A673 (cell line): ENCODE measurements at regions not wholly inside any gene's neighbourhood (a gene's known extent, or its start where the extent isn't known, plus 50 kb on each side); places are given as distances from the start of the nearest gene placed in this dataset.

Experiments used
- BruUV-seq: library from RNA; stranded (reverse); fragments of 400-500 nt; replicated peaks from 2 replicates; lab custom pipeline; 2021; lab: Mats Ljungman, UMichigan
- CTCF ChIA-PET: fragments of 300-600 bp; sonication (Branson Sonifier 250); formaldehyde crosslinking; loops from one replicate; lab custom pipeline; 2022; ENCODE audit warnings: antibody characterized with exemption; lab: Charles Lee
- POLR2A ChIA-PET: fragments of 300-600 bp; sonication (Branson Sonifier 250); formaldehyde crosslinking; loops from one replicate; lab custom pipeline; 2022; ENCODE audit warnings: antibody characterized with exemption; ENCODE audit not compliant: low non-redundant PET; lab: Charles Lee
- DNase-seq: peaks from one replicate; pipeline ENCODE4 v3.0.0-alpha.2; 2015; ENCODE audit warnings: low spot score
- H3K27ac ChIP-seq: fragments of 200-600 bp; sonication (generic); 2 replicates; pipeline ENCODE4 v1.5.1; 2016; ENCODE audit warnings: mixed run types, low read depth, mild to moderate bottlenecking, mixed read lengths, antibody characterized with exemption, low read length; ENCODE audit not compliant: poor library complexity, severe bottlenecking
- H3K27me3 ChIP-seq: fragments of 200-600 bp; sonication (generic); replicated peaks from 2 replicates; pipeline ENCODE4 v1.6.1; 2017; ENCODE audit warnings: mixed run types, low read depth, mild to moderate bottlenecking, mixed read lengths, antibody characterized with exemption, low read length; ENCODE audit not compliant: insufficient read depth, poor library complexity
- H3K36me3 ChIP-seq: fragments of 200-600 bp; sonication (generic); 2 replicates; pipeline ENCODE4 v1.6.1; 2016; ENCODE audit warnings: mixed run types, mild to moderate bottlenecking, mixed read lengths, antibody characterized with exemption, low read length; ENCODE audit not compliant: insufficient read depth, poor library complexity, severe bottlenecking
- H3K4me1 ChIP-seq: fragments of 200-600 bp; sonication (generic); 2 replicates; pipeline ENCODE4 v1.6.1; 2017; ENCODE audit warnings: mixed run types, mild to moderate bottlenecking, mixed read lengths, antibody characterized with exemption, low read length; ENCODE audit not compliant: insufficient read depth, poor library complexity, severe bottlenecking
- H3K4me3 ChIP-seq: fragments of 200-600 bp; sonication (generic); 2 replicates; pipeline ENCODE4 v1.5.1; 2016; ENCODE audit warnings: low read depth, mixed run types, mild to moderate bottlenecking, mixed read lengths, low read length; ENCODE audit not compliant: poor library complexity, severe bottlenecking
- H3K9me3 ChIP-seq: fragments of 200-600 bp; sonication (generic); 2 replicates; pipeline ENCODE4 v1.6.1; 2016; ENCODE audit warnings: mixed run types, low read depth, mild to moderate bottlenecking, mixed read lengths, antibody characterized with exemption, low read length; ENCODE audit not compliant: poor library complexity, severe bottlenecking
- CTCF ChIP-seq: fragments of 300-800, 200-600 bp; sonication (generic); conservative IDR thresholded peaks from 2 replicates; pipeline ENCODE4 v1.5.1; 2017; ENCODE audit warnings: low read depth, mild to moderate bottlenecking, antibody characterized with exemption, low read length, moderate library complexity, mixed read lengths
- EZH2 ChIP-seq: fragments of 200-600 bp; sonication (generic); IDR thresholded peaks from 2 replicates; pipeline ENCODE4 v1.6.1; 2017; ENCODE audit warnings: borderline replicate concordance, low read depth, mild to moderate bottlenecking, mixed read lengths, antibody characterized with exemption, low read length; ENCODE audit not compliant: poor library complexity, severe bottlenecking
- intact Hi-C: fragments of 100-400 bp; cut with micrococcal nuclease; formaldehyde crosslinking; loops from one replicate; pipeline ENCODE4 v1.10.0; 2022; ENCODE audit not compliant: unreplicated experiment

GRCh38 chr6:22141241-22141745 lies 155.5 kb downstream of the PRL start:
- DNase-seq = no peak
- Histone ChIP-seq H3K27ac (no peak overlapping the region), H3K4me3 (no peak overlapping the region), H3K27me3 (no peaks in the 10 kb centered on the region), H3K36me3 (no peaks in the 10 kb centered on the region), H3K4me1 (peaks cover 5% of the 10 kb centered on the region), H3K9me3 (no peaks in the 10 kb centered on the region)
- CTCF ChIA-PET = no interaction called here
- no TSS peak for BruUV-seq
- no peak for TF ChIP-seq EZH2
- TF ChIP-seq CTCF = no peak
- POLR2A ChIA-PET = no interaction called here
- intact Hi-C loops = no loop called here

DNA sequence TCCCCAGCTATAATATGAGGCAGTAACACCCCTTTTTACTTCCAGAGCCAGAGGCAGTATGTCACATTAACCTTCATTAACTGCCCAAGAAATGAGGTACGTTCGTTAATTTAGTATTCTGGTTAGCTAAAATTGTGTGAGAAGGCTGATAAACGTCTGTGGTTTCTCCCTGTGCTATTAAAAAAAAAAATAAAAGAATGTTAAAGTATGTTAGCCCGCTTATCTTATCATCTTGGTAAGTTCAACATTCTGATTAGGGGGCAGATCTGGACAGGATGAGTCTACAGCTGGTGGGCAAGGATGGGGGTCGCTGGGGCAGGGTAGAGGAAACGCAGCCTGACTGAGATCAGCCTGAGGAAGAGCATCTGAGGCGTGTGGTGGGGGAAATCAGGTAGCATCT lies 154.0 kb downstream of the PRL start:
- no peaks in the 10 kb centered on the region for H3K36me3 ChIP-seq
- no peak overlapping the region for H3K27ac ChIP-seq
- no TSS peak for BruUV-seq
- CTCF ChIA-PET = no interaction called here
- no peaks in the 10 kb centered on the region for H3K27me3 ChIP-seq
- no peak for TF ChIP-seq EZH2
- no peak for TF ChIP-seq CTCF
- H3K4me3 ChIP-seq = no peak overlapping the region
- no peak for DNase-seq
- intact Hi-C loops = no loop called here
- POLR2A ChIA-PET = no interaction called here
- H3K9me3 ChIP-seq = no peaks in the 10 kb centered on the region
- peaks cover 12% of the 10 kb centered on the region for H3K4me1 ChIP-seq

- Histone ChIP-seq H3K36me3 (no peaks in the 10 kb centered on the region), H3K4me1 (peaks cover 22% of the 10 kb centered on the region), H3K27me3 (no peaks in the 10 kb centered on the region), H3K9me3 (no peaks in the 10 kb centered on the region), H3K27ac (no peak overlapping the region), H3K4me3 (no peak overlapping the region)
- intact Hi-C loops = no loop called here
- DNase-seq = no peak
- CTCF ChIA-PET = no interaction called here
- POLR2A ChIA-PET = no interaction called here
- TF ChIP-seq CTCF = no peak
- no peak for TF ChIP-seq EZH2
- BruUV-seq = no TSS peak
Observed at GRCh38 chr6:22145376-22145775, 151.5 kb downstream of the PRL start.
